Central memory CD4-positive, alpha-beta T cell (primary cell): ENCODE measurements at regions not wholly inside any gene's neighbourhood (a gene's known extent, or its start where the extent isn't known, plus 50 kb on each side); places are given as distances from the start of the nearest gene placed in this dataset.
"Not testable (repeated sequence)": the region's sequence is repeated elsewhere in the genome, so short reads cannot be mapped to it uniquely, and the experiment has no call there.

Source experiments
- DNase-seq: peaks from one replicate; pipeline ENCODE4 v3.0.0; 2022

DNA sequence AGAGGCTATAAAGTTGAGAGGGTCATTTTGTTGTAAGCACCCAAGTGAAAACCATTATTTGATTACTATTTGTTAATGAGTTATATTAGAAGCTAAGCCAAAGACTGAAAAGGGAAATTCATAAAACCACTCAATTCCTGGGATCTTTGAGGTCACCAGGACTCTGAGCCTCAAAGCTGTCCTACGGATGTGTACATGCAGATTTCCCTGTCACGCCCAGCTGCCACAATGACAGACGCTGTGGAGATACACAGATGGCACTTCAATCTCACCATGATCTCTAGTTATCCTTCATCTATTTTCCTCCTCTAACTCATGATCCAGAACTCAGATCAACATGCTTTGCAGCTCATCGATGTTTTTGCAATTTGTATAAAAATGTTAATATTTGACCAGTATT lies 403.5 kb upstream of the MIR17HG start:
- no peak for DNase-seq

DNA sequence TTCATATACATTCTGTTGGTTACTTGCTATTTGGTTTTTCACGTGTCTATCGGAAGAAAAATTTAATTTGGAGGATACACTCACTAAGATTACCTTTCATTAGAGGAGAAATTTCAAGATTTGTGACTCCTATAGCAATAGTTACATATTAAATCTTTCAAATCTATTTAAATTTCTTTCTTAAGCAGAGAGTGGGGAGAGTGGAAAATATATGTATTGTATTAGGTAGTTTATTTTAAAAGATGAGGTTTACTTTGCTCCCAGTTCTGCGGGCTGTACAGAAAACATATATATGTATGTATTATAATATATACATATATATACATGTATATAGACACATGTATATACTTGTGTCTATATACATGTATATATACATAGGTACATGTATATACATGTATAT lies 402.3 kb upstream of the MIR17HG start:
- DNase-seq = not testable (repeated sequence)

DNA sequence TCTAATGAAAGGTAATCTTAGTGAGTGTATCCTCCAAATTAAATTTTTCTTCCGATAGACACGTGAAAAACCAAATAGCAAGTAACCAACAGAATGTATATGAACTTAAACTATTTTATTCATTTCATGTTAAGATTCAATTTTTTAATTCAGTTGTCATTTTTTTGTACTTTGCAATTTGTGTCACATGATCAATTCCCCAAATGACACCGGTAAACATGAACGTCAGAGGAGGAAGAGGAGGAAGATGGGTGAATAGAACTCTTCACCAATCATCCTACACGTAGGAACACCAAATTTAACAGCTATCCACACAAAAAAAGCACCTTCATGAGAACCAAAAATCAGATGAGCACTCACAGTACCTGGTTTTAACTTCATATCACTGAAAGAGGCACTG lies 401.4 kb upstream of the MIR17HG start:
- DNase-seq = not testable (repeated sequence)

DNA sequence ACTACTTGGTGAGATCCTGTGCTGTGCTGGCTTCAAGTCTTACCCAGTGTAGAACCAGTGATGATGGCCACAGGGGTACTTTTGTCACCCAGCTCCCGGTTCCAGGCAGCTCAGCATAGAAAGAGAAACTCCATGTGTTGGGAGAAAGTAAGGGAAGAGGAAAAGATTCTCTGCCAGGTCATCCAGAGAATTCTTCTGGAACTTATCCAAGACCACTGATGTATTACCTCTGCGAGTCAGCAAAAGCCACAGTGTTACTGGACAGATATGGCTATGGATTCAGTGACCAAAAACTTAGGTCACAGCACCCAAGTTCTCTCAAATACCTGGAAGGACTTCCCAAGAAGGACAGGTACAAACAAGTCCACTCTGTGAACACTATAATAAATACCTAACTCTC lies 399.5 kb upstream of the MIR17HG start:
- no peak for DNase-seq

DNA sequence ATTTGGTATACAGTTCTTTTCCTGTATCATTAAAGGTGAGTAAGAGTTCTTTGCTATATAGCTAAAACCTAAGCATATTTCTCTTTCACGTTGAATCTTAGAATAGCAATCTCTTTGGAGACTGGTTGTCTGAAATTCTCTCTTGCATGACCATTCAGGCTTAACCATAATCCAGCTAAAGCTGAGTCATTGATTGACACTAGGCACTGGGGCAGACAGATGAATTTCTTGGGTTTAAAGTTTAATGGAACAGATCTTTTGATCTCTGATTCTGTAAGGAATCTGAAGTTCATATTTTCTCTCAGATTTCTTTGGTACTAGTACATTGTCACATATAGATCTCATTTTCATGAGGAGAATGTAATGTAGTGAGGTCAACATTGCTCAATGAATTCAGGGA lies 397.3 kb upstream of the MIR17HG start:
- no peak for DNase-seq

DNA sequence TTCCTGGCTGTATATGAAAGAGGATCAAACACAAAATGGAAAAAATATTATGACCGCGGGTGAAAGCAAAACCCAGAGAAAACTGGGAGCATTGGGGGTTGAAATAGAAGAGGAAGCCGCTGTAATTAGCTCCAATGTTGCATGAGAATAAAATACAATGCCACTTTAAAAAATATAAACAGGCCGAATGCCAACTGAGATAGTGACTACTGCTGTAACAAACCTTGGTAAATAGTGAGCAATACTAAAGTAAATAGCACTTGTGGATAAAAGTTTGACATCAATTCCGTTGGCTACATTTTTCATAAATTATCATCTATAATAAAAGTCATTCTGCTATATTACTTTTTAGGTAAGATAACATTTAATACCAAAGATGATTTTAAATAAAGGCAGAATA lies 395.8 kb upstream of the MIR17HG start:
- DNase-seq = no peak

DNA sequence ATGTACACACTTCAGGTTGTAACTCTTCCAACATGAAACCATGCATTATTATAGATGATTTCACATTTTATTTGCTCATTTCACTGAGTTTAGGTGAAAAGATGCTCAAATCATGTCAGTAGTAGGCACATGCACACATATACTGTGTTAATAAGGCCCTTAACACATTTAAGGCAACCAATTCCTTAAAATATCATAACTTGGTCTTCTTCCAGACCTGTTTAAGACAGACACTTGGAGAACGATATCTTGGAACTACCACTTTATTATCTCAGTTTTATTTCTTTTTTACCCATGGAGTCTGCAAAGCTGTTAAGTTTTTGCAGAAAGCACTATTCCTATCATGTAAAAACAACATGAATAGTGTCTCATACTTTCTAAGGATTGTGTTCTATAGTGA lies 395.2 kb upstream of the MIR17HG start:
- no peak for DNase-seq

DNA sequence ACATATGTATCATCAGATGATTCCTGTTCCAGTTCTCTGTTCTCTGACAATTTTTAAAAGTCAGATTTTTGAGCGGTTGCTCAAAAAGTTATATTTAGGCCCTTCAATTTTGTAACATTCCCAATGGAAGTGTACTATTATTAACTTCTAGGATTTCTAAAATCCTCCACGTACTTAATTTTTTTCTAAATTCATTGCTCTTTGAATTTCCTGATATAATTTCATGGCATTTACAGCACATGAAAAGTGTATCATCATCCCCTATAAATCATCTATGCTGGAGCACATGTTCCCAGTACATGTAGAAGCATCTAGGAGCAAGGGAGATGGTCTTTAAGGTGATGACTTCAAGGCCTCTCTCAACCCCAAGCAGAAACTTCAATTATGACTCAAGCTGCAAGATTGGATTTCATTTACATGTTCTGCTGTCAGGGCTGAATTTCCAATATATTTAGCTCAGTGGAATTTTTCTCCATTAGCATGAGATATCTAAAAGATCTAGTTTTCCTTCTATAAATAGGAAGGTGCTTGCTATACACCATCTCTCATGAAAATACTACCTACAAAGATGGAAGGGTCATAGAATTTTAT lies 392.8 kb upstream of the MIR17HG start:
- no peak for DNase-seq

DNA sequence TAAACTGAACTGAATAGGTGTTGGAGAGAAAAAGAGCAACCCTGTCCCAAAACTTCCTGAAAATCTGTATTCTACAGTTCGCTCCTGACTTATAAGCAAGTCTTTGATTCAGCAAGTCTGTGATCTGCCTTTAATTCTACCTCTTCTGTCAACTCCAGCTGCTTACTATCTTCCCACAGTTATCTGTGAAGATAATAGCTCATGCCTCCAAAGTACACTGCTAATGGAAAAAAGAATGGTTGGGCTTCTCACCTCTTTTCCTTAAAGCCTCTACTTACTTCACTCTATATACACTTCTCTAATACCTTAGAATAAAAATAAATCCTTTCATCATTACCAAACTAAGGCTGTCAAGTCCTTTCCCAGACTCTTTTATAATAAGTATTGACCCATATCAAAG lies 391.5 kb upstream of the MIR17HG start:
- no peak for DNase-seq

DNA sequence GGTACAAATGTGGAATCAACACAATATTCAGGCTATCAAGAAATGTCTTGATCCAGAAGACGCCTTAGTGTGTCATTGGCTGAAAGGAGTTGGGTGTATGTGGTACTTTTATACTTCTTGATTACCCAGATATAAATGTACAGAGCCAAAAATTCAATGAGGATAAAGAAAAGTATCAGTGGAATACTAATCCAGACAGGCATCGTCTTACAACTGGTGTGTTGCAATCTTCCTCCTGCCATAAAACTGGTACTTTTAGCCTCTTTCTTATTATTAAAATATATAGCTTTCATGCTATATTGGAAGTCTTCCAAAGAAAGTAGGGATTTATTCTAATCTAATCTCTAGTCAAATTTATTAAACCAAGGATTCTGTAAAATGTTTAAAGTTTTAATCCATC lies 388.6 kb upstream of the MIR17HG start:
- no peak for DNase-seq

DNA sequence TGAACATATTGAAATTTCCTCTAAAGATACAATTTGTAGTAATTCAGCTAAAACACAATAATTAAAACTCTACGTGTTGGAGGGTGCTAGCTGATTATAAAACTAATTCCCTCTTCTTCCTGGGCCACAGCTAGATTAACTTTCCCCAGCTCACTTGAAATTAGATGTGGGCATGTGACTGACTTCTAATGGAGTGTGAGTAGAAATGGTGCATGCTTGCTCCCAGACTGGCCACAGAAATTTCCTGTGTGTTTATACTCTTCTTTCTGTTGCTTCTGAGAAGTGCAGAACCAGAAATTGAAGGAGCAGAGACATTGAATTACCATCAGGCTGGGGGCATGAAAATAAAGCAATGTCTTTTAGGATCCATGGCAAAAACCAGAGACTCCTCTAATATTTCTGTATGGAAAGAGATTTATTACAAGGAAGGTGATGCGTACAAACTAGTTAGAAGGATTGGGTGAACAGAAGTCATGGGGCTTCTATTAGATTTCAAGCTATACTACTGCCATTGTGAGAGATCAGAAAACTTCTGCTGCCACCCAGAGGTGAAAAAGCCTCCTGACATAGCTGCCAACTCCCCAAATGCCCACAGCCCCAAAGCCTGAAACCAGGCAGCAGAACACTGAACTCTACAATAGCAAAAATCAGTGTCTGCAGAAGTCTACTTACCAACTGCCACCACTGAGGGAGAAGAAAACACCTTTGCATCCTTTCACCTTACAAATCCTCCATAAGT lies 379.2 kb upstream of the MIR17HG start:
- no peak for DNase-seq

DNA sequence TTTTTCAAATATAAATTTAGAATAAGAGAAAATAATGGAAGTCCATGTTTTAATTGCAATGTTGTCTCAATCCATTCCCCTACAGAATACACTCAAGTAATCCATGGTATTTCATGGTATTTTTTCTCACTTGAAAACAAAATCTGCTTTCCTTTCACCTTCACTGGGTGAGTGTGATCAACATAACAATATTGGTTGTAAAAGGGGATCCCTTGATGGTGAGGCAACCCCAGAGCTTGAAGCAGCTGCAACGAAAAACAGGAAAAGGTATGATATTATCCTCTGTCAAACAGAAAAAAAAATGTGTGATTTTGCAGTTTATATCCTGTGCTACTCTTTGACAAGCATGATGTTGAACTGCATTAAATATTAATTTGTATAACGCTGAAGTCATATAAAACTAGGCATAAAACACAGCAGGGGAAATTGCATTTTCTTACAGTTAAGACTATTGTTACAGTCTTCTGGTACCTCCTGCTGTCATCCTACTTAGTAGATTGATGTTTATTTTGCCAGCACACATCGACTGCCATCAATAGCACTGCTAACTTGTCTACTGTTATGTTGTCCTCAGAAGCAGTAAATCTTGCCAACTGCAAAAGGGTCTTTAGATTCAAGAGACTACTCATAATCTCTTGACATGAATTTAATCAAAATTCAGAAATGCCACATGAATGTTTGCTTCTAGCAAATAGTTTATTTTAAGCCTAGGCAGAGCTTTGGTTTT lies 373.1 kb upstream of the MIR17HG start:
- no peak for DNase-seq

DNA sequence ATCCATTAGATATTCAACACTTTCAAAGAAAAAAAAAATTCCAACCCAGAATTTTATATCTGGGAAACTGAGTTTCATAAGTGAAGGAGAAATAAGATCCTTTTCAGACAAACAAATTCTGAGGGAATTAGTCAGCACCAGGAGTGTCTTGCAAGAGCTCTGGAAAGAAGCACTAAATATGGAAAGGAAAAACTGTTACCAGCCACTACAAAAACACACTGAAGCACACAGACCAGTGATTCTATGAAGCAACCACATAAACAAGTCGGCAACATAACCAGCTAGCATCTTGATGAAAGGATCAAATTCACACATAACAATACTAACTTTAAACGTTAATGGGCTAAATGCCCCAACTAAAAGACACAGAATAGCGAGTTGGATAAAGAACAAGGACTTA lies 368.4 kb upstream of the MIR17HG start:
- no peak for DNase-seq

DNA sequence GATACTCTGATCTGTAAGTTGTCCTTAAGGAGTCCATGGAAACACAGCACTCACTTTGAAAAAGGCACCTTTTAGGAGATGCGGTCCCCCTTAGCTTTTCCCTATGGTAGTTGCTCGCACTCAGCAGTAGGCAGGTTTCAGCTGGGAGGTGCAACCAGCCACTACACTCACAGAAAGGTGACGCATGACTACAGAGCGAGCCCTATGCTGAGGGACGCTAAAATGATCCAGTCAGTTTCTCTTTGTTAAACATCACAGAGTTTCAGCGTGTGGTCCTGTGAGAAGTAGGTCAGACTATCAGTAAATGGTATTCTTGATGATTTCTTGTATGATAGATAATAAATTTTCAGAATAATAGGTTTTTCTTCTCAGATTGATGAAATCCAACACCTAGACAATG lies 362.7 kb upstream of the MIR17HG start:
- DNase-seq = no peak

DNA sequence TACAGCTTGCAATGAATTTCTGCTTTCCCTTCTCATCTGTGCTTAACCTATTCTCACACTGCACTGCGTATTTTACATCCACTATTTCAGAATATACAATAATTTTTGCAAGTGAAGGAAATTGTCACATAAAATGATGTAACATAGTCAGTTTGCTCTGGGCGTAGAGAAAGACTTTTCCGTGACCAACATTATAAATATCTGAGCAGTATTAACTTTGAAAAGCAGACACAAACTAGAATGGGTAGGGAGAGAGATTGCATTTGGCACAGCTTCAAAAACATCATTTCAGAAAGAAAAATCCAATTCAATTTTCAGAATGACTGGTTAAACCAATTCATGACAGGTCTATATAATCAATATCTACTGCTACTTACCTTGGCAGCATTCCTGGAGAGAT lies 352.5 kb upstream of the MIR17HG start:
- no peak for DNase-seq

DNA sequence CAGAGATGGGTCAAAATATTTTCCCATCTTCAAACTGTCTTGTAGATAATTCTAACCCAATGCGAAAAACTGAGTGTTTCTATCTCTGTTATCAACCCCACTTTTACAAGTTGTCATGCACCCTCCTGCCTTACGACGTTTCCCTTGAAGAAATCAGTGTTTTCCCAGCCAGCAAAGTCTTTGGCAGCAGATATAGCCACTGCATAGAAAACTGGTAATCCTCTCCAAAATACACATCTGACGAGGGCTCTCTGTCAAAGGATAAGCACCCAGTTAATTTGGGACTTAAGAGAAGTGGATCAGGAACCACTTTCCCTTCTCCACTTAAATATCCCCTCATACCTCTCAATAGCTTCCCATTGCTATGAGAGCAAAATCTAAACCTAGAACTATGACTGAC lies 351.9 kb upstream of the MIR17HG start:
- DNase-seq = no peak

DNA sequence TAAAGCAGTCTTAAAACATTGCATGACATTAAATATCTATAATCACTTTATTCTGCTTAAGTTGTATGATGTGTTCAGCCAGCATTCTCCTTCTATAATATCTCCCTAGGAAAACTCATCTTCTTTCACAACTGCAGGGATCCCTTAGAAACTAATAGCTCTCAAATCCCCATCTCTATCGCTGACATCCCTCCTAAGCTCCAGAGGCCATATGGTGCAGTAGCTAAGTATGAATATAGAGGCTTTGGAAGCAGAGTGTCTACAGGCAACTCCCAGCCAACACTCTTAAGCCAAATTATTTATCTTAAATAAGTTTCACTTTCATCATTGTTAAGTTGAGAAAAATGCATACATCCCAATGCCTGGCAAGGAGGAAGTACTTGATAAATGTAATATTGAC lies 349.5 kb upstream of the MIR17HG start:
- DNase-seq = no peak

DNA sequence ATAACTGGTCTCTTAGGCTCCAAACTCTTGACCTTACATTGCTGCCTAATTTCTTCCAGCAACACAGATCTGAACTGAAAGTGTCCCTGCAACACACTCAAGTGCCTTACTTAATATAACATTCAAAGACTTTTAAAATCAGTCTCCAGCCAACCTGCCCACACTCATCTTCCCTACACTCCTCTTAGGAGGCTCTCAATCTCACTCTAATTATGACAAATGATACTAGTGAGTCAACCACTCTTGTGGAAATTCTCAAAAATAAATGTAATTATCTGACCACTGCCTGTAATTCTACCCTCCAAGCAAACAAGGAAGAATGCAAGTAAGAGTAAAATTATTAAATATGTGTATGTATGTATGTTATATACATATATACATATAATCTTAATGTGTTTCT lies 348.1 kb upstream of the MIR17HG start:
- no peak for DNase-seq

DNA sequence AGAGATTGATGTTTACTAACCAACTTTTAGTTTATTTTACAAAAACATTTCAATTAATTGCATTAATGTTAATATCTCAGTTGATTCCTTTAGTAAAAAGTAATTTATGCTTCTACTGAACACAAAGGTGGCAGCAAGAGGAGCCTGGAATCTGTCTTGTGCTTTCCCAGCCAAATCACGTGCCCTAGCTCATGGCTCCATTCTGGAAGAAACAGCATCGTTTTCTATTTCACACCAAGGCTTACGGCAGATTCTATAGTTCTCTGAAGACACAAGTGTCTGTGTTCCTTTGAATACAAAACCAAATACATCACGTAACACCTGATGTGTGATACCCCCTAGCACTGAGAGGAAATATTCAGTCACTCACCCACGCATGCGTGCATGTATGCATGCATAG lies 346.1 kb upstream of the MIR17HG start:
- no peak for DNase-seq

DNA sequence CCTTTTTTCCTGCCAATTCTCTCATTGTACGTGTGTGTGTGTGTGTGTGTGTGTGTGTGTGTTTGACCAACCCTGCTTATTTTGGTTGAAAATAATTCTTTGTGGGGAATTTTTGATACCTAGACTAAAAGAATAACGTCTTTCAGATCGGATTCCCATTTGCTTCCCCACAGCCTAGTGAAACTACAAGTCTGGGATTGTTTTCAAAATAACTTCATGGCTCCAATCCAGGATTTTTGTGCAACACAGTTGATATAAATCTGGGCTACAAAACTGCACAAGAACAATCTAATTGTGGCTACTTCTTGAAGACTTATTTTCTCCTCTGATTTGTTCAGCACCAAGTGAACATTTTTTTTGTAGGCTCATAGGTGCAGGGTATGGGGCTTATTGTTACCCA lies 332.8 kb upstream of the MIR17HG start:
- DNase-seq = no peak

DNA sequence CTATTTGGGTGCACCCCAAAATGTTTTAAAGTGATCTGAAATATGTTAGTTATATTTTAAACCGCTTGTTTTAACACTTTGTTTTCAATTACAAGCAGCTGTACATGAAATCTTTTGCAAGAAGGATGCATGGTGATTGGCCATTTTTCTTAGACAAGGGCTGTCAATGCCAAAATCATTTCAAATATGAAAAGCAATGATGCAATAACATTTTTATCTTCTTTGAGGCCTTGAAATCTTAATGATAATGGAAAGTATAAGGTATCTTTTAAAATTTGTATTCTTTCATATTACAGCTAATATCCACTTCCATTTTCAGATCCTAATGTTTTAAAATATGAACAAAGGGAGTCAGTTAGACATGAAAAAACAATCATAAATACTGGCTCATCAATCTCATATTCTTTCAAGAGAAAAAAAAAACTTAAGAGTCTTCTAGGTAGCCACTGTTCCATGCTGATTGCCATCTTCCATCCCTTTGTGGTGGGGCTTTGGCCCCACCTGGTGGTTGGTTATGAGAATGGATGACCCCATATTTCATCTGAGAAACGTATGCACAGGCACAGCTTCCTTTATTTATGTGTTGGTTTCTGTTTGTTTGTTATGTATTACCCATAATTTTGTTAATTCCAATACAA lies 330.3 kb upstream of the MIR17HG start:
- no peak for DNase-seq

DNA sequence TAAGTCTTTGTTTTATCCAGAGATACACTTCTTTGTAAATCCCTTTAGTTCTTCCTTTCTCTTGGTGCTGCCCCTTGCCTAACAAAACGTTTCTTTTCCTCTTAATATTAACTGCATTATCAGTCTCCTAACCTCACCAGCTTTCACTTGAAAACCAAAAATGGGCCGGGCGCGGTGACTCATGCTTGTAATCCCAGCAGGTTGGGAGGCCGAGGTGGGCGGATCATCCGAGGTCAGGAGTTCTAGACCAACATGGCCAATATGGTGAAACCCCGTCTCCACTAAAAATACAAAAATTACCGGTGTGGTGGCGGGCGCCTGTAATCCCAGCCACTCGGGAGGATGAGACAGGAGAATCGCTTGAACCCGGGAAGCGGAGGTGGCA lies 329.8 kb upstream of the MIR17HG start:
- no peak for DNase-seq

DNA sequence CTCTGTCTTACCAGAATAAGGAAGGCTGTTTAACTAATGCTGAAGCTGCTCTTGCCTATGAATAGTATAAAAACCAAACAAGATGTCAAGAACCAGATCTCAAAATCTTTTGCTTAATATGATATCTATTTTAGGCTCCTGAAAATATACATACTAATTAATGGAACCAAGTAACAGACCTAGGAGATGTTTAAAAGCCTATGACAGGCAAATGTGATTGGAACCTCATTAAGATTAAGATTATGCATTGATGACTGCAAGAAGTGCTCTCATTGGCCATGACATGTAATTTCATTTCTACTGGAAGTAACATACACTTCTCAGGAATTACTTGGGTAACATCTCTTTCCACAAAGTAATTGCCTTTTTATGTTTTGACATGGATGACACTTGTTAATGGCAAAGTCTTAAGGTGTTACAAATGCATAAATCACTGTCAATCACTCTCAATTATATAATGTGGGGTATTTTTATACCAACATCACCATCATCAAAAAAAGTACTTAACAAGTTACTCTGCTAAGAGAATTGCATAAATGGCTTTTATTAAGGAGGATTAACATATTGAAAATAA lies 326.9 kb upstream of the MIR17HG start:
- DNase-seq = no peak
